ENCODE measurements at regions not wholly inside any gene's neighbourhood (a gene's known extent, or its start where the extent isn't known, plus 50 kb on each side); places are given as distances from the start of the nearest gene placed in this dataset.

GRCh38 chr6:14817074-14817473 is 428.8 kb upstream of the JARID2 start (continued):
- TF ChIP-seq REST (IDR thresholded peaks at IDR 0.05; ENCODE audit: unreplicated experiment), result no peak
- TF ChIP-seq EZH2phosphoT487 (IDR thresholded peaks at IDR 0.05; ENCODE audit: unreplicated experiment), result no peak
- TF ChIP-seq JUNB (IDR thresholded peaks at IDR 0.05; ENCODE audit: unreplicated experiment), result no peak

GRCh38 chr6:14818422-14818884 is 427.4 kb upstream of the JARID2 start:
- no peaks in the 10 kb centered on the region for H3K9me3 Mint-ChIP-seq
- H3F3A ChIP-seq (replicated peaks; ENCODE audit: low read depth), result 0 out of 2 replicates have a peak, but pooled peaks cover 4% of the 10 kb centered on the region
- no peak overlapping the region for H3K4me2 ChIP-seq
- no peak overlapping the region for H3K4me3 Mint-ChIP-seq
- H3K27ac Mint-ChIP-seq, result no peak overlapping the region
- no peak overlapping the region for H3K4me3 ChIP-seq
- no peaks in the 10 kb centered on the region; the same call in 1 of the 3 replicates for H3K36me3 Mint-ChIP-seq (ENCODE audit: low read depth)
- H2AFZ ChIP-seq, result no peak overlapping the region
- peaks cover 19% of the 10 kb centered on the region for H3K4me1 ChIP-seq (ENCODE audit: insufficient read depth)
- no peaks in the 10 kb centered on the region for H3K27me3 ChIP-seq (ENCODE audit: insufficient read depth)
- peaks cover 21% of the 10 kb centered on the region for H3K4me1 Mint-ChIP-seq
- H3K27ac ChIP-seq (ENCODE audit: low read depth), result no peak overlapping the region
- H3K79me2 ChIP-seq (replicated peaks; ENCODE audit: insufficient read depth), result no peaks in the 10 kb centered on the region
- peaks cover 15% of the 10 kb centered on the region for H3K9me2 ChIP-seq (ENCODE audit: insufficient read depth)
- DNase-seq (ENCODE audit: low spot score), result no peak
- H3K36me3 ChIP-seq (ENCODE audit: insufficient read depth), result no peaks in the 10 kb centered on the region
- no peak for ATAC-seq
- H4K20me1 ChIP-seq (replicated peaks; ENCODE audit: insufficient read depth), result no peaks in the 10 kb centered on the region
- peaks cover 9% of the 10 kb centered on the region for H3K27me3 Mint-ChIP-seq (ENCODE audit: insufficient read depth, low read depth, poor library complexity)
- no peak for TF ChIP-seq REST (IDR thresholded peaks at IDR 0.05; ENCODE audit: unreplicated experiment)
- TF ChIP-seq CREB1 (CRISPR knock-in tag; IDR thresholded peaks at IDR 0.05; ENCODE audit: low read depth), result no peak
- TF ChIP-seq EZH2phosphoT487 (IDR thresholded peaks at IDR 0.05; ENCODE audit: unreplicated experiment), result no peak
- TF ChIP-seq JUNB (IDR thresholded peaks at IDR 0.05; ENCODE audit: unreplicated experiment), result no peak
- TF ChIP-seq CTCF (conservative IDR thresholded peaks at IDR 0.05; ENCODE audit: low read depth in 2 of 2), result no peak
- no peak for TF ChIP-seq EZH2 (IDR thresholded peaks at IDR 0.05; ENCODE audit: low read depth, unreplicated experiment)
- no peak for TF ChIP-seq STAT1 (IDR thresholded peaks at IDR 0.05; ENCODE audit: unreplicated experiment)
- TF ChIP-seq ZNF331 (CRISPR knock-in tag; IDR thresholded peaks at IDR 0.05; ENCODE audit: low read depth), result no peak
- no peak for TF ChIP-seq ZNF114 (CRISPR knock-in tag; IDR thresholded peaks at IDR 0.05)
- no peak for TF ChIP-seq POLR2AphosphoS5 (IDR thresholded peaks at IDR 0.05; ENCODE audit: low read depth)
- no peak for TF ChIP-seq ETS1 (IDR thresholded peaks at IDR 0.05)
